ENCODE measurements at regions not wholly inside any gene's neighbourhood (a gene's known extent, or its start where the extent isn't known, plus 50 kb on each side); places are given as distances from the start of the nearest gene placed in this dataset.
A peak's percentile ranks its signal among the peaks of the same experiment; 100 is the strongest.

- DNase-seq: no peak
- intact Hi-C loops (cut with DNase I): loop anchor here (5.0 kb wide), 1 partner anchor 1693 kb away; no protein-coding TSS in a partner anchor
- no peak for ATAC-seq (ENCODE audit: poor library complexity)
These were observed 132.6 kb upstream of the ITGA1 start for GRCh38 chr5:52655163-52655562.

- DNase-seq: no peak
- no peak for ATAC-seq (ENCODE audit: poor library complexity)
- intact Hi-C loops (cut with DNase I): loop anchor here (5.0 kb wide), 1 partner anchor 1694 kb away; no protein-coding TSS in a partner anchor
These were observed 131.0 kb upstream of the ITGA1 start for GRCh38 chr5:52656569-52657246.

- ATAC-seq (ENCODE audit: poor library complexity) (no peak), DNase-seq (no peak)
- intact Hi-C loops (cut with DNase I): loop anchor here (5.0 kb wide), 1 partner anchor 1695 kb away; no protein-coding TSS in a partner anchor
These were observed 130.5 kb upstream of the ITGA1 start for GRCh38 chr5:52657247-52657645.

- intact Hi-C loops (cut with DNase I): loop anchor here (5.0 kb wide), 1 partner anchor 1696 kb away; no protein-coding TSS in a partner anchor
- ATAC-seq (ENCODE audit: poor library complexity) (no peak), DNase-seq (no peak)
These were observed 129.5 kb upstream of the ITGA1 start for GRCh38 chr5:52658246-52658645.

- intact Hi-C loops (cut with DNase I): no loop called here
- ATAC-seq (ENCODE audit: poor library complexity) (no peak), DNase-seq (no peak)
These were observed 127.1 kb upstream of the ITGA1 start for GRCh38 chr5:52660621-52661020.

- intact Hi-C loops (cut with DNase I): no loop called here
- DNase-seq (no peak), ATAC-seq (ENCODE audit: poor library complexity) (no peak)
These were observed 125.7 kb upstream of the ITGA1 start for GRCh38 chr5:52661903-52662595.

GRCh38 chr5:52665559-52665958 lies 122.2 kb upstream of the ITGA1 start:
- intact Hi-C loops (cut with DNase I): no loop called here
- ATAC-seq (ENCODE audit: poor library complexity): peak; percentile 69

GRCh38 chr5:52668139-52668538 lies 119.6 kb upstream of the ITGA1 start:
- intact Hi-C loops (cut with DNase I): no loop called here
- ATAC-seq (ENCODE audit: poor library complexity): no peak

More at GRCh38 chr5:52665559-52665958, 122.2 kb upstream of the ITGA1 start:
- peak; percentile 30 for DNase-seq

GRCh38 chr5:52668544-52669185 lies 119.1 kb upstream of the ITGA1 start:
- ATAC-seq (ENCODE audit: poor library complexity) (no peak), DNase-seq (no peak)
- intact Hi-C loops (cut with DNase I): no loop called here

More at GRCh38 chr5:52668139-52668538, 119.6 kb upstream of the ITGA1 start:
- DNase-seq: no peak

- no peak for DNase-seq
- intact Hi-C loops (cut with DNase I): no loop called here
- ATAC-seq (ENCODE audit: poor library complexity): no peak
These were observed 115.3 kb upstream of the ITGA1 start for GRCh38 chr5:52672459-52672858.

GRCh38 chr5:52673495-52673894 lies 114.2 kb upstream of the ITGA1 start:
- intact Hi-C loops (cut with DNase I): no loop called here
- ATAC-seq (ENCODE audit: poor library complexity): no peak
- DNase-seq: no peak

- intact Hi-C loops (cut with DNase I): no loop called here
- no peak for DNase-seq
- no peak for ATAC-seq (ENCODE audit: poor library complexity)
These were observed 112.7 kb upstream of the ITGA1 start for GRCh38 chr5:52674815-52675545.

GRCh38 chr5:52682492-52682891 lies 105.2 kb upstream of the ITGA1 start:
- DNase-seq: no peak
- intact Hi-C loops (cut with DNase I): no loop called here
- no peak for ATAC-seq (ENCODE audit: poor library complexity)

GRCh38 chr5:52684051-52684450 lies 103.7 kb upstream of the ITGA1 start:
- DNase-seq (no peak), ATAC-seq (ENCODE audit: poor library complexity) (no peak)
- intact Hi-C loops (cut with DNase I): no loop called here

GRCh38 chr5:52685566-52685965 lies 102.2 kb upstream of the ITGA1 start:
- DNase-seq (no peak), ATAC-seq (ENCODE audit: poor library complexity) (no peak)
- intact Hi-C loops (cut with DNase I): no loop called here

GRCh38 chr5:52685971-52686370 lies 101.7 kb upstream of the ITGA1 start:
- no peak for ATAC-seq (ENCODE audit: poor library complexity)
- intact Hi-C loops (cut with DNase I): no loop called here
- DNase-seq: no peak

- no peak for DNase-seq
- intact Hi-C loops (cut with DNase I): loop anchor here (5.0 to 10.0 kb wide), 2 partner anchors 94 to 227 kb away; partner anchors contain the start of genes ITGA1 and PELO
- ATAC-seq (ENCODE audit: poor library complexity): no peak
These were observed 97.4 kb upstream of the ITGA1 start for GRCh38 chr5:52690236-52690768.

- intact Hi-C loops (cut with DNase I): loop anchor here (5.0 to 10.0 kb wide), 2 partner anchors 93 to 225 kb away; partner anchors contain the start of genes ITGA1 and PELO
- DNase-seq (no peak), ATAC-seq (ENCODE audit: poor library complexity) (no peak)
These were observed 95.7 kb upstream of the ITGA1 start for GRCh38 chr5:52692039-52692438.
